Aorta (tissue), 5 donors: ENCODE measurements at regions not wholly inside any gene's neighbourhood (a gene's known extent, or its start where the extent isn't known, plus 50 kb on each side); places are given as distances from the start of the nearest gene placed in this dataset.

ENCODE experiments used
- ATAC-seq: fragments of 200-7000 bp; cut with Tn5 transposase; one replicate; pipeline ENCODE4 v1.9.1; 2022; ENCODE audit warnings: moderate library complexity; ENCODE audit not compliant: low FRiP score
- DNase-seq, 2 donors: peaks; one replicate each; pipeline ENCODE4 v3.0.0-alpha.2; 2020
- H3K27ac ChIP-seq, 2 donors: one replicate each; pipeline ENCODE4 v1.5.1; 2013; ENCODE audit warnings: low read length in 2 of 2, mild to moderate bottlenecking in 2 of 2, moderate library complexity in 2 of 2, control low read depth in 1 of 2, inconsistent platforms in 1 of 2, low read depth in 1 of 2
- H3K27me3 ChIP-seq, 2 donors: one replicate each; pipeline ENCODE4 v1.6.1; 2013; ENCODE audit warnings: control low read depth in 1 of 2, low read length in 1 of 2, mild to moderate bottlenecking in 1 of 2, moderate library complexity in 1 of 2; ENCODE audit not compliant: insufficient read depth in 2 of 2, control insufficient read depth in 1 of 2
- H3K36me3 ChIP-seq, 2 donors: one replicate each; pipeline ENCODE4 v1.6.1; 2013; ENCODE audit warnings: control low read depth in 1 of 2, low read length in 1 of 2, mild to moderate bottlenecking in 1 of 2; ENCODE audit not compliant: insufficient read depth in 2 of 2, control insufficient read depth in 1 of 2
- H3K4me1 ChIP-seq, 2 donors: one replicate each; pipeline ENCODE4 v1.6.1; 2013; ENCODE audit warnings: low read length in 2 of 2, control low read depth in 1 of 2, mild to moderate bottlenecking in 1 of 2, moderate library complexity in 1 of 2; ENCODE audit not compliant: insufficient read depth in 2 of 2, control insufficient read depth in 1 of 2
- H3K4me3 ChIP-seq, 2 donors: one replicate each; pipeline ENCODE4 v1.5.1; 2013; ENCODE audit warnings: low read length in 2 of 2, control low read depth in 1 of 2, mild to moderate bottlenecking in 1 of 2
- H3K9me3 ChIP-seq: one replicate; pipeline ENCODE4 v1.6.1; 2013; ENCODE audit warnings: mild to moderate bottlenecking, low read length; ENCODE audit not compliant: control insufficient read depth
- WGBS, 2 donors: extraction: QIAGEN DNeasy Blood & Tissue Kit; methylation state at CpG; one replicate each; pipeline ENCODE4 v1.1.7; 2013; 5-methylcytosine and 5-hydroxymethylcytosine counted together
- intact Hi-C, 2 donors: fragments of 100-400 bp; cut with DNase I; formaldehyde crosslinking; loops; one replicate each; pipeline versions ENCODE4 v1.14.2 to v1.15.0; 2022
- donor health status: healthy with polysubstance abuse.
- donor health status: Bipolar disorder and iron deficiency.
- donor health status: DM: no; HTN: no; CAD: no.
- donor health status: DM: no; HTN: no; CAD: no.
- donor health status: DM: yes; HTN: yes; CAD: no.

- H3K4me3 ChIP-seq, result no peak overlapping the region
- H3K36me3 ChIP-seq, result no peaks in the 10 kb centered on the region
- 37 to 38% methylated on average over 4 of the region's 4 CpGs for WGBS, 2 donors
- peaks cover 2% of the 10 kb centered on the region for H3K9me3 ChIP-seq
- H3K27ac ChIP-seq, result no peak overlapping the region
- no peak for DNase-seq
- intact Hi-C loops, result no loop called here
- ATAC-seq, result no peak
- H3K4me1 ChIP-seq, result no peaks in the 10 kb centered on the region
- no peaks in the 10 kb centered on the region for H3K27me3 ChIP-seq
These were observed 578.3 kb downstream of the PDCD6IP start for GRCh38 chr3:34376691-34377090.

- 91 to 92% methylated on average over 6 of the region's 6 CpGs for WGBS, 2 donors
- intact Hi-C loops, result no loop called here
- Histone ChIP-seq H3K9me3 (peaks cover 2% of the 10 kb centered on the region), H3K27me3 (no peaks in the 10 kb centered on the region), H3K4me1 (no peaks in the 10 kb centered on the region), H3K27ac (no peak overlapping the region), H3K4me3 (no peak overlapping the region), H3K36me3 (no peaks in the 10 kb centered on the region)
- ATAC-seq, result no peak
- no peak for DNase-seq
These were observed 579.5 kb downstream of the PDCD6IP start for GRCh38 chr3:34377961-34378360.

GRCh38 chr3:34381243-34381642 is 582.8 kb downstream of the PDCD6IP start:
- ATAC-seq, result no peak
- no peak for DNase-seq
- Histone ChIP-seq H3K9me3 (peaks cover 2% of the 10 kb centered on the region), H3K36me3 (no peaks in the 10 kb centered on the region), H3K4me1 (no peaks in the 10 kb centered on the region), H3K4me3 (no peak overlapping the region), H3K27me3 (no peaks in the 10 kb centered on the region), H3K27ac (no peak overlapping the region)
- intact Hi-C loops, result no loop called here

DNA sequence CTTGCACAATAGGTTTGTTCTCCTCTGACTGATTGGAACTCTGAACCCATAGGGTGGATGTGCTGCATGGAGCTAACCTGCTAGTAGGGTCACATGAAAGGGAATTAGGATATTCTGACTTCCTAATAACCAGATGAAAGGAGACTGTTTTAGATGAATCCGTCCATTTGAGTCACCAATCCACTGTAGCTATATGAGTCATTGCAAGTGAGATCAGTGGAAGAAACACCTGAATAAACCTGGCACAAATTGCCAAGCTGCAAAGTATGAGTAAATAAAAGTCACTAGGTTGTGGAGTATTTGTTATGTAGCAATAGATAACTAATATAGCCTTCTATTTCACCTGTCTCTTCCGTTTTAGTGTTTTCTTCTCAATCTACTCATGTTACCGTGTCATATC is 584.4 kb downstream of the PDCD6IP start:
- no peak overlapping the region for H3K27ac ChIP-seq
- peaks cover 0 to 2% of the 10 kb centered on the region in 2 donors for H3K4me1 ChIP-seq
- H3K4me3 ChIP-seq, result no peak overlapping the region
- no peaks in the 10 kb centered on the region for H3K36me3 ChIP-seq
- DNase-seq, result no peak
- intact Hi-C loops, result no loop called here
- no peak for ATAC-seq
- WGBS, 2 donors, result 93 to 96% methylated on average over 3 of the region's 3 CpGs
- H3K27me3 ChIP-seq, result no peaks in the 10 kb centered on the region
- peaks cover 2% of the 10 kb centered on the region for H3K9me3 ChIP-seq

DNA sequence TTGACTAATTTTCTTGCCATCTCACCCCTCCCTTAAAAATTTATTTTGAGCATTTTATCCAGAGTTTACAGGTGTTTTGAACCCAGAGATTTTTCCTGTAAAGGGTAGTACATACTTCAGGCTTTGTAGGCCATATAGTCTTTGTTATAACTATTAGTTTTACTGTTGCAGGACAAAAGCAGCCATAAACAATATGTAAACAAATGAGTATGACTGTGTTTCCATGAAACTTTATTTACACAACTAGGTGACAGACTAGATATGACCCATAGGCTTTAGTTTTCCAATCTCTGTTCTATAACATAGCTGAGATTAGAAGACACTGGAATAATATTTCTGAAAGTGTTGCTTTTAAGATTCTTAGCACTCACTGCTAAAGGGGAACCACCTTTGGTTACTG is 587.9 kb downstream of the PDCD6IP start:
- no peak for DNase-seq
- Histone ChIP-seq H3K27ac (no peak overlapping the region), H3K27me3 (no peaks in the 10 kb centered on the region), H3K4me1 (peaks cover 0 to 6% of the 10 kb centered on the region in 2 donors), H3K9me3 (no peaks in the 10 kb centered on the region), H3K4me3 (no peak overlapping the region), H3K36me3 (no peaks in the 10 kb centered on the region)
- ATAC-seq, result no peak
- intact Hi-C loops, result no loop called here

DNA sequence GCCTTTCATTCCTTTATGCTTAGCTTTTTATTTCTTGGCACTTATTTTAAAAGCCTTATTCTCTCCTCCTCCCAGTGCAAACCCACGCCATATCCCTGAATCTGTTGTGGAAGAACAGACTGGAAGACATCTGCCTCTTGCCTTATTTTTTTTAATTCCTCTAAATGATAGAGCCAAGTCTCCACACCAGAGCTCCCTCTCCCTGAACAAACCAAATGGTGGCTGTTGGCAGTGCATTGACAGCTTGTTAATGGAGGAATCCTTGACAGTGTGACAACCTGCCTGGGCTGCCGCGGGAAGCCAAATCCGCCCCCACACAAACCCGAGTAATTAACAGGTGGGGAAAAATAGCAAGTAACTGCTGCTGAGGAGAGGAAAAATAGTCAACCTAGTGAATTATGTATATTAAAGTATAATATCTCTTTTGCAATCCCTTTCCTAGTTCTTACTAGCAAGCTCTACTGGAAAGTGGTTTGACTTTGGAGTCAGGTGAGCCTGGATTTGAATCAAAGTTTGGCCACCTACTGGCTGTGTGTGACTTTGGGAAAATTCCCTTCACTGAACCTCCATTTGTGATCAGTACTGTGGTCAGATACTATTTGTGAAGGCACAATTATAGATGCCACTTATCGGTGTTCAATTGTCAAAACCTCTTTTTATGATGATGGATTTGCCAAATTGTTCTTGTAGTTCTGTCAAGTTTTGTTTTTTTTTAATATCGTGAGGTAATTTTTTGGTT is 589.6 kb downstream of the PDCD6IP start:
- DNase-seq (no peak), ATAC-seq (no peak)
- H3K4me1 ChIP-seq, result peaks cover 0 to 6% of the 10 kb centered on the region in 2 donors
- H3K36me3 ChIP-seq, result no peaks in the 10 kb centered on the region
- H3K4me3 ChIP-seq, result no peak overlapping the region
- no peak overlapping the region for H3K27ac ChIP-seq
- intact Hi-C loops, result no loop called here
- no peaks in the 10 kb centered on the region for H3K27me3 ChIP-seq
- no peaks in the 10 kb centered on the region for H3K9me3 ChIP-seq
- 67 to 68% methylated on average over 7 of the region's 7 CpGs for WGBS, 2 donors

- ATAC-seq (no peak), DNase-seq (no peak)
- intact Hi-C loops, result no loop called here
- Histone ChIP-seq H3K27me3 (no peaks in the 10 kb centered on the region), H3K27ac (no peak overlapping the region), H3K36me3 (no peaks in the 10 kb centered on the region), H3K4me3 (no peak overlapping the region), H3K4me1 (peaks cover 0 to 6% of the 10 kb centered on the region in 2 donors), H3K9me3 (no peaks in the 10 kb centered on the region)
- 17 to 24% methylated on average over 2 of the region's 2 CpGs for WGBS, 2 donors
These were observed 590.4 kb downstream of the PDCD6IP start for GRCh38 chr3:34388830-34389229.

- ATAC-seq (no peak), DNase-seq (no peak)
- WGBS, 2 donors, result 93 to 96% methylated on average over 2 of the region's 2 CpGs
- H3K4me1 ChIP-seq, result no peaks in the 10 kb centered on the region
- H3K36me3 ChIP-seq, result no peaks in the 10 kb centered on the region
- H3K27me3 ChIP-seq, result no peaks in the 10 kb centered on the region
- H3K9me3 ChIP-seq, result peaks cover 3% of the 10 kb centered on the region
- intact Hi-C loops, result no loop called here
- H3K4me3 ChIP-seq, result no peak overlapping the region
- H3K27ac ChIP-seq, result no peak overlapping the region
These were observed 596.7 kb downstream of the PDCD6IP start for GRCh38 chr3:34394978-34395748.

- intact Hi-C loops, result no loop called here
- Histone ChIP-seq H3K27me3 (no peaks in the 10 kb centered on the region), H3K36me3 (no peaks in the 10 kb centered on the region), H3K4me3 (no peak overlapping the region), H3K9me3 (peaks cover 3% of the 10 kb centered on the region), H3K4me1 (no peaks in the 10 kb centered on the region), H3K27ac (no peak overlapping the region)
- no peak for ATAC-seq
- no peak for DNase-seq
- 49 to 60% methylated on average over 1 of the region's 1 CpG for WGBS, 2 donors
These were observed 597.9 kb downstream of the PDCD6IP start for GRCh38 chr3:34396288-34396687.
